HL-60 (cell line): ENCODE measurements at regions not wholly inside any gene's neighbourhood (a gene's known extent, or its start where the extent isn't known, plus 50 kb on each side); places are given as distances from the start of the nearest gene placed in this dataset.

Experiments
- CTCF ChIP-seq: IDR thresholded peaks from one replicate; pipeline ENCODE4 v1.5.1; 2011; ENCODE audit warnings: low read length, control low read depth, inconsistent platforms; ENCODE audit not compliant: insufficient read depth
- GABPA ChIP-seq: IDR thresholded peaks from 2 replicates; pipeline ENCODE4 v1.6.1; 2012; ENCODE audit warnings: low read depth
- POLR2AphosphoS5 ChIP-seq: IDR thresholded peaks from 2 replicates; pipeline ENCODE4 v1.6.1; 2012; ENCODE audit warnings: low read depth
- REST ChIP-seq: IDR thresholded peaks from 2 replicates; pipeline ENCODE4 v1.6.1; 2012; ENCODE audit warnings: low read depth; ENCODE audit not compliant: insufficient replicate concordance
- SPI1 ChIP-seq: IDR thresholded peaks from 2 replicates; pipeline ENCODE4 v1.6.1; 2012; ENCODE audit warnings: low read depth, mild to moderate bottlenecking, borderline replicate concordance

GRCh38 chr2:12063210-12063609, 316.8 kb downstream of the LPIN1 start:
- TF ChIP-seq CTCF (no peak), SPI1 (no peak), POLR2AphosphoS5 (no peak), GABPA (no peak), REST (no peak)
